Left ventricle myocardium superior (tissue), 1 donor: ENCODE measurements at regions not wholly inside any gene's neighbourhood (a gene's known extent, or its start where the extent isn't known, plus 50 kb on each side); places are given as distances from the start of the nearest gene placed in this dataset.

Experiments
- ATAC-seq: fragments of 200-7000 bp; cut with Tn5 transposase; one replicate; pipeline ENCODE4 v1.9.1; 2020; ENCODE audit warnings: mild to moderate bottlenecking, moderate library complexity
- DNase-seq: peaks from one replicate; pipeline ENCODE4 v3.0.0-alpha.2; 2020
- intact Hi-C: fragments of 100-400 bp; cut with micrococcal nuclease; formaldehyde crosslinking; loops from one replicate; pipeline ENCODE4 v1.11.0; 2022
- donor health status: DM: no; HTN: yes; CAD: no; lungs with severe emphysema.

DNA sequence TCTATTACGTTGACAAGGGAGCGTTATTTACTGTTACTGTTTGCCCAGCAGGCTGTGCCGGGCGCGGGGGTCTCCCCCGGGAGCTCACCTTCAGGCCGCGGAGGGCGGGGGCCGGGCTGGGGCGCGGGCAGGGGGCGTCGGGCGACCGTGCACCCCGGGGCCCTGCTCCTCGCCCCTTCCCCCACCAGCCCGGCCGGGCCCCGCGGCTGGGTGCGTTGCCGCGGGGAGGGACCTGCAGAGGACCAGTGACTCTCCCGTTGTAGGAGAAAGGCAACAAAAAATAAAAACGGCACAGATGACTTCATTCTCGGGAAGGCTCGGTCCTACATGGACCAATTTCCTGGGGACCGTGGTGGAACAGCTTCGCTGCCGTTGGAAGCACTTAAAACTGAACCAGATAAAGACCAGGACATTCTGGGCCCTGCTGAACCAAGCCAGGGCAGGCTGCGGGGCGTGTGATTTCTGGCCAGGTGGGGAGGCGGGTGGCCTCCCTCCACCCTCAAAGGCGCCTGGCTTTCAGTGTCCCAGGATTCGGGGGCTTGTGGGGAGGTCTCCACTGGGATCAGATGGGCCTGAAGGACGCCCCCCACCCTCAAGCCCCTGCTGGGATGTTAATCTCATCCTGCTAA, 57.4 kb downstream of the IGLL1 start:
- intact Hi-C loops: no loop called here
- ATAC-seq: peak; percentile 26
- peak; percentile 46 for DNase-seq

DNA sequence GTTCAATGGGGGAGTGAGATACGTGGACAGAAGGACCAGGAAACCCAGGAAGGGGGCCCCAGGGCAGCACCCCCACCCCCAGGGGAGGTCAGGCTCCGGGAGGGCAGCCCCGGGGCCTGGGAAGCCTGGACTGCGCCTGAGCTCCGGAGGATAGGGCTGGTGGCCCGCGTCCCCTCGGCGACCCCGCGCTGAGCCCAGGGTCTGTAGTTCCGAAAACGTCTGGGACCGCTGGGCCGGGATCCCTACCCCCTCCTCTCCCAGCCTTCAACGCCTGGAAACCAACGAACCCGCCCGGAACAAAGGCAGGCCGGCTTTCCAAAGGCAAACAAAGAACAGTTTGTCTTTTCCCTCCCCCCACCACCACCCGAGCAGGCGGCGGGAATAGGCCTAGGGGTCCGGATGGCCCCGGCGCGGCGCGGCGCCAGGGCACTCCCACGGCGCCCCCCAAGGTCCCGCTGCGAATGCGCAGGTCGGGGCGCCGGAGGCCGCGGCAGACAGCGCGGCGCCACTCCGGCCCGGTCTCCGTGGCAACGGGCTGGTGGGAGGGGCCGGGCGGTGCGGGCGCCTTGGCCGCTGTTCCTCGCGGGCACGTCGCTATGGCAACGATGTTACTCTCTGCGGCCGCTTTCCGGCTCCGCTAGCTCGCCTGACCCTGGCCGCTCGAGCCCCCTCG, 58.5 kb downstream of the IGLL1 start:
- intact Hi-C loops: no loop called here
- DNase-seq: peak; percentile 94
- ATAC-seq: peak; percentile 95

DNA sequence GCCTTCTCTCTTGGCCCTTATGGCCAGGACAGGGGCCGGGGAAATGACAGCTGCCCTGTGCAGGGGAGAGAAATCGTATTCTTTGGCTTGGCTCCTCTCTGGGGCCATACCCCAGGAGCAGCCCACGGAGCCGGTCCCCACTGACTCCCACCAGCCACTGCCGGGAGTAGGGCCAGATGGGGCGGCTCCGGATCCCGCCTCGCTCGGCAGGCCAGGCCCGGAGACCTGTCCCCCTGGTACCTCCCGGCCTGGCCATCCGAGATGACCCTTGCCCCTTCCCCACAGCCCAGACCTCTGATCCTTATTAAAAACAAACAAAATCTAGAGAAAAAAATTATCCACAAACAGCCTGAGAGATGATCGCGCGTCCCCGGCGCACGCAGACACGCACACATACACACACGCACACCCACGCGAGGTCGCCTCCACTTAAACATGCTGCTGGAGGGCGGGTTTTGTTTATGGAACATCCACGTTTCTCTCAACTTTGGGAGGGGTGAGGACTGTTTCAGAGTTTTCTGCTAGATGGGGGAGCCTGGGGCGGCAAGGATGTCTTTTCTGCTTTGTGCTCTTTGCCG, 59.1 kb downstream of the IGLL1 start:
- peak; percentile 25 for ATAC-seq
- intact Hi-C loops: no loop called here

DNA sequence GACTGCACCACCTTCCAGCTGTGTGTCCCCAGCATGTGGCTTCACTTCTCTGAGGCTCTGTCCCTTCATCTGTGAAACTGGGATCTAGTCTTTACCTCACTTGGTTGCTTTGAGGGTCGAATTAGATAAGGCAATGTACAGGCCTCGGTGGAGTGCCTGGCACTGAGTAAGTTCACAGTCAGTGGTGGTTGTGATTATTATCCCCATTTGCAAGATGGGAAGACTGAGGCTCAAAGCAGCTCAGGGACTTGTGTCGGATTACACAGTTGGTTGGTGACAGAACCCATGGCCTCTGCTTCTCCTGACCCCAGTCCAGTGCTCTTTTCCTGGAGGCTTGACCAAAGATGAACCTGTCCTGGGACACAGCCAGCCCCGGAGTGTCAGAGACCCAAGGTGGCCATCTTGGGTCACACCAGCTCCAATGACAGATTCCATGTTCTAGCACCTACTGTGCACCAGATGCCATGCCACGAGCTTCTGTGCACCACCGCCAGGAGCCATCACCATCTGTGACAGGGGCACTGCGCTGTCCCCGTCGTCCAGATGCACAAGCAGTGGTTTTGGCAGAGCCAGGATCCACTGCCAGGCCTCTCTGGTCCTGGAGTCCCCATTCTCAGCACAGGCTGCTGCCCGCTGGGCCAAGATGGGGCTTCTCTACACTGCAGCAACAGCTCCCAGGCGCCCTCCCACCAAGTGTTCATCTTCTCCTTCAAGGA, 60.5 kb downstream of the IGLL1 start:
- DNase-seq (no peak), ATAC-seq (no peak)
- intact Hi-C loops: no loop called here

More for the DNA sequence above, 59.1 kb downstream of the IGLL1 start:
- peak; percentile 67 for DNase-seq

DNA sequence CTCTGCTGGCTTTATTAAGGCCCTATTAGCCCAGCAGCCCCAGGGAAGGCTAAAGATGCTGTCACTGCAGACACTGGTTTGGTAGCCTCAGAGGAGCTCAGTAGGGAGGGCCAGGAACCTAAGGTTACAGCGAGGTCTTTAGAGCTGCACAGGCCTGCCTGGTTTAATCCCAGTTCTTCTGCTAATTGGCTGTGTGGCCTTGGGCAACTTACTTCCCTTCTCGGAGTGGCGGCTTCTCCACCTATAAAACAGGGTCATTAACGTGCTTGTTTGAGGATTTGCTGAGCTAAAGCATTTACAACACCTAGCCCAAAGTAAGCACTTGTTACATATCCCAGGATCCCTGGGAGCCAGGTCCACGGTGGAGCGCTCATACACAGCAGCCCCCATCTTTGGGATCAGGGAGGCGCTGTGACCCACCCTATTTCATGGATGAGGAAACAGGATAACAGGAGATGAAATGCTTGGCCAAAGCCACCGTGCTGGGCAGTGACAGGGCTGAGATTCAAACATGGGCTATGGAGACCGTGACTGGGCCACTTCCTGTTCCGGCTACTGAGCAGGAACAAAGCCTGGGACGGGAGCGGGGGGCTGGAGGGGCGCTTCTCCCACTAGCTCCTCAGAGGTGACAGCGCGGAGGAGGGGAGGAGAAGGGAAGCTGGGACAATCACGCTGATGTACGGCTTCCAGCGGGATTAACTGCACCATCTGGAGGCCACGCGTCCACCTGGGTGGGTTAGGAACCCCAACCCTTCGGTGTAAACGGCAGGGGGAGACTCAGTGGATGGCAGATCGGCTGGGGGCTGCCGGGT, 61.5 kb downstream of the IGLL1 start:
- ATAC-seq: no peak
- DNase-seq: no peak
- intact Hi-C loops: no loop called here

DNA sequence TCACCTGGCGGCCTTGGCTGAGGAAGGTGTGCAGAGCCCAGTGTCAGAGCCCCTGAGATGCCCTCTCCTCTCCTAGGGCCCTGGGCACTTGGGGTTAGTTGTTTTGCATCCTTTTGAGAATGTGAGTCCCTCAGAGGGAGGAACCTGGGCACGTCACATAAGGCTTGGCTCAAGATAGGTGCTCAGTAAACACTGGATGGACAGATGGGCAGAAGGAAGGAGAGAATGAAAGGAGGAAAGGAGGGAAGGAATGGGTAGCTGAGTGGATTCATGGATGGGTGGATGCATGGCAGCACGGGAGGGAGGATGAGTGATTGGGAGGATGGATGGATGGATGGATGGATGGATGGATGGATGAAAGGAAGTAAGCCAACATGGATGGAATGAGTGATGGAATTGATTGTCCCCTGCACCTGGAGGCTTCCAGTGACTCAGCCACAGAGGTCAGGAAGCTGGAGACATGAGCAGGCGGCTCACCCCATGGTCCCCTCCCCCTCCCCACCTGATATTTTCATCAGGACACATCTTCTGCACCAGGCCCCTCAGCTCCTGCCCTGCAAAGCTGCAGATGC, 62.2 kb downstream of the IGLL1 start:
- intact Hi-C loops: no loop called here
- ATAC-seq (no peak), DNase-seq (no peak)

DNA sequence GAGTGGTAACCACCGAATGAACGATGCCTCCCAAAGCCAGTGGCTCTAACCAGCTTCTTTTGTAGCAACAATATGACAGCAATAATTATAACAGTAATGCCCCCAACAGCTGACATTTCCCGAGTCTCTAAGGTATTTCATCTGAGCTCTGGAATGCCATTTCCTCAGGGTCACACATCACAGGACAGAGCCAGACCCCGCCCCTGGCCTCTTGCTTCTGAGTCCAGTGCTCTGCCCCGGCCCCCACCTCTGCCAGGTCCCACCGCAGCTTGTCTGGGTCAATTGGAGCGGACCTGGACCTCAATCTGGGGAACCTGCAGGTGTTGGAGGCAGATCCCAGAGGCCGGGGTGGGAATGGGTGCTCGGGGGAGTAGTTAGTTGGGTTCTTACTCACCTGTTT, 63.8 kb downstream of the IGLL1 start:
- intact Hi-C loops: no loop called here
- no peak for DNase-seq
- no peak for ATAC-seq

DNA sequence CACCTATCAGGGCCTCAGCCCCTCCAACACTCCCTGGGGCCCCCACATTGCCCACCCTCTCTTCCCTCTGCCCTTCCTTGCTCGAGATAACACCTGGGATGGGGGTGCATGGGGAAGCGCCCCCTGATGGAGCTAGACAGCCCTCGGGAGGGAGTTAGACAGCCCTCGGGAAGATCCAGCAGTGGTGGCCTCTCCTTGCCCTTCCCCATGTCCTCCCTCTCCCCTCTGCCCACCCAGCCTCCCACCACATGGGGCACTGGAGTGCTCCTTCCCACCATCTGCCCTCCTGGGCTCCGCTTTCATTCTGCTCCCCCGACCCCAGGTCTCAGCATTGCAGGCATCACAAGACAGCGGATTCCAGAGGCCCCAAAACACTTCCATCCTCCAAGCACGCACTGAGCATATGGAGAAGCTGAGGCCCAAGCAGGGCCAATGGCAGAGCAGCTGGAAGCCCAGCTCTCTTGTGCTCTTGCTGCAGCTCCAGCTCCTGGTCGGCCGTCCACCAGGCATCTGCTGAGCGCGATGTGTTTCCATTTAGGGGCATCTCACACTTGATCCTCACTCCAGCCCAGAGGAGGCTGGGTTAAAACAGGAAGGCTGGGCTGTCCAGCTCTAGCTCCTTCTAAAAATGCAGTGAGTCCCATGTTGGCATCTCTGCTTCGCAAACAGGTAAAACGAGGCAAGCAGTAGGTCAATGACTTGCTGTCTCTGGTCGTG, 65.6 kb downstream of the IGLL1 start:
- no peak for ATAC-seq
- intact Hi-C loops: no loop called here
- no peak for DNase-seq

DNA sequence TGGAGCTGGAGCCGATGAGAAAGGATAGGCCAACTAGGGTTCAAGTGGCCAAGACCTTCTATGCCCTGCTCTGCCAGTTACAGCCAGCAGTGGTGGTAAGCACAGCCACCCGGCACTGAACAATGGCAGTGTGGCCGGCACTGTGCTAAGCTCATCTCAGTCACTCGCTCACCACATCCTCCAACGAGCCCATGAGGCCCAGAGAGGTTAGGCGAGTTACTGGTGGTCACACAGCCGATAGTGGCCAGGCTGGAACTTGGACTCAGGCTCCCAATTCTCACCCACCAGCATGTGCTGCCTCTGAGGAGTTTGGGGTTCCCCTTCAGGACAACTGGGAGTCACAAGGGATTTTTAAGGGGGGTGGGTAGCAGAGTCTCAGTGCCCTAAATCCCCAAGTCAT, 66.4 kb downstream of the IGLL1 start:
- intact Hi-C loops: no loop called here
- DNase-seq (no peak), ATAC-seq (no peak)

DNA sequence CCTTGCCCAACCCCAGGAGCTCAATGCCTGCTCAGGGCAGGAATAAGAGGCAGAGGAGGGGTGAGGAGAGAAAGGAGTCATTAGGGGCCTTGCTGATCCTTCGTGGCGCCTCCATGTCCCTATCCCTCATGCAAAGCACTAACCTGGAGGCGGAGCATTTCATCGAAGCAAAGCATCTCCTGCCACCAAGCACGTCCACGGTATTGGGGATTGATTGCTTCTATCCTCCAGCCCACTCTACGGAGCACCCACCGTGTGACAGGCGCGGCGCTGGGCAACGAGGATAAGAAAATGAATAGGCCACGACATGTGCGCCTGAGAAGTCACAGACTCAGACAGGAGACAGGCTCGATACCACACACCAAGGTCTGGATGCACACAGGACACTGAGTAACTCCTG, 67.0 kb downstream of the IGLL1 start:
- no peak for ATAC-seq
- DNase-seq: no peak
- intact Hi-C loops: no loop called here

DNA sequence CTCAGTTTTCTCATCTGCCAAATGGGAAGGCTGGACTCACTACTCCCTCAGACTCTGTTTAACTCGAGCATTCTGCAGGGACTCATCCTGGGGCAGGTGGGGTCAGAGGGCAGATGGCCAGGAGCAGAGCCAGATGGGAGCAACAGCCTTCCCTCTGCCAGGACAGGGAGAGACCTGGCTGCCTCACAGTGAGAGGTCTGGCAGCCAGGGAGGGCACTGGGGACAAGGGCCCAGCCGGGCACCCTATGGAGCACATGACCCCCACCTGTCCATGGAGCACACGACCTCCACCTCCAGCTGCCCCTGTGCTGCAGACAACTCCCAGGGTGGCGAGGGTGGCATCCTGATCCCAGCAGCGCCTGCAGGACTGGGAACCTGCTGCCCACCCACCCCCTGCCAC, 67.4 kb downstream of the IGLL1 start:
- intact Hi-C loops: no loop called here
- no peak for DNase-seq
- ATAC-seq: peak; percentile 72

DNA sequence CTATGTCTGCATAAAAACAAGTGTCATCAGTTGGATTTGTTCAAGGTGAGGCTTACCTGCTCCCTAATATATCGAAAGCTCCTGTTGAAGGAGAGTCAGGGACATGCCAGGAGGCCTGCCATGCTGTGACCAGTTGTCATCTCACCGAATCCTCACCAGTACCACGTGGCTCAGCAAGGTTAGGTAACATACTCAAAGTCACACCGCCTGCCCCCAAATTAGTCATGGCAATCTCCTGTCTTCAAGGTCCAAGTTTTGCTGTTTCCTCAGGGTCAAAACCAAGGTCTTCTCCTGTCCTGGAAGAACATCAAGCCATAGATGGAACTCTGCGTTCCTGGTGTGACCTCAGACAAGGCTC, 67.8 kb downstream of the IGLL1 start:
- DNase-seq: no peak
- ATAC-seq: no peak
- intact Hi-C loops: no loop called here

DNA sequence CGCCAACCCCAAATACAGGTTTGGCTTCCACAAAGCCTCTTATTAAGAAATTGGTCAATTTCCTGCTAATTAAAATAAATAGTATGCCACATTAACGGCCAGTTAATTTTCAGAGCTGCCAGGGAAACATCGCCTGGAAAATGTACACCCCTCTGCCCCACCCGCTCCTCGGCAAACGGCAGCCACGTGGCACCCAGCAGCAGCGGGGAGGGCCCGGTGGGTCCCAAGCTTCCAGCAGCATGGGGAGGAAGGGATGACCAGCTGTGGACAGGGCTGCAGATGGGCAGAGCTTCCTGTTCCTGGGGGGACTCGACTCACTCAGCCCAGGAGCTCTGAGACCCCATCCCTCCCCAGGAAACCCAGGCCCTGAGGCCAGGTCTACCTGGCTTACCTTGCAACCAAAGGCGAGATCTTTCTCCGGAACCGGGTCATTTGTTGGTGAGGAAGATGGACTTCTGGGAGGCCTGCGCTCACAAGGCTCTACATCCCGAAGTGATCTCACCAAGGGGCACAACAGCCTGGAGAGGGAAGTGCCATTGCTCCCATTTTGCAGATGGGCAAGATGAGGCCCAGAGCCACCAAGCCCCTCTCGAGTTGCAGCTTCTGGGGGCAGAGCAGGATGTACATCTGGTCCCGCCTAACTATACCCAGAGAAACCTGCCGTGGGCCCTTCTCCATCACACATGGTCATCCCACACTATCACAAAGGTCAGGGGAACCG, 68.3 kb downstream of the IGLL1 start:
- no peak for ATAC-seq
- DNase-seq: no peak
- intact Hi-C loops: no loop called here

DNA sequence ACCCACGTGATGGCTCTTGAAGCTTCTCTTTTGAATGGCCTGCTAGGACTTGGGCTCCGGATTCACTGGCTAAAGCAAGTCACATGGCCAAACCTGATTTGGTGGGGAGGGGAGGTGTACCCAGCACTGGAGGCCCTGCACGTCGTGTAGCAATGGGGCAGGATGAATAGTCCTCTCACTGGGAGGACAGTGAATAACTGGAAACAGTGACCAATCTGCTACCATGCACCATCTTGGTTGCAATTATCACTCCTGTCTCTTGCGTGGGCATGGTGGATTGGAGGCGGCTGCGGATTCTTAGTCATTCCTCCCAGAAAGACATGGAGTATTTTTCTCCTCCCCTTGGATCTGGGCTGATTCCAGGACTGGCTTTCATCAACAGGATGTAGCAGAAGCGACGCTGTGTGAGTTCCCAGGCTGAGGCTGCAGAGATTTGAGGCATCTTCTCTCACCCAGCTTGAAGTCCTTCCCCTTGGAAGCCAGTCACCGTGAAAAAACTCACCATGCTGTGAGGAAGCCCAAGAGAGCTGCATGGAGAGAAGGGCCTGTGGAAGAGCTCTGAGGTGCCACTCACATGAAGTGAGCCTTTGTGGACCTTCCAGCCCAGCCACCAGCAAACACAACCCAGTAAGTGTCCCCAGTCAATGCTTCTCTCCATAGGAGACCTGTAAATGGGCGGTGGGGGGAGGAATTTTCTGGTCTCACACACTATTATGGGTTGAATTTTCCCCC, 70.4 kb downstream of the IGLL1 start:
- DNase-seq (peak; percentile 18), ATAC-seq (no peak)
- intact Hi-C loops: no loop called here

DNA sequence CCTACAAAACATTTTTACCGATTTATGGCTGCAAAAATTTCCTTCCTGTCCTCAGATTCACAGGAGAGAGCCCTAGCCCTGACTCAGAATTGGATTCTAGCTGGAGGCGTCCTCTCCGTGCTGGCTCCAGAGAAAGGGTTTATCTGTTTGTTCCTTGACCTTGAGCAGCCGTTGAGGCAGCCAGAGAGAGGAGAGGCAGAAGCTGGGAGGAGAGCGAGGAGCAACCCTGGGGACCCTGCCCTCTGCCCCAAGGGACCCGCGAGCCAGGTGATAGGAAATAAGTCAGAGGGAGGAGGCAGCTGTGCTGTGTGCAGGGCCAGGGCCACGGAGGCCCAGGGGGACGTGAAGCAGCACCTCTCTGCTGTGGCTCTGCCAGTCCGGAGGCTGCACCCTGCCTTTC, 75.6 kb downstream of the IGLL1 start:
- peak; percentile 27 for ATAC-seq
- intact Hi-C loops: no loop called here

DNA sequence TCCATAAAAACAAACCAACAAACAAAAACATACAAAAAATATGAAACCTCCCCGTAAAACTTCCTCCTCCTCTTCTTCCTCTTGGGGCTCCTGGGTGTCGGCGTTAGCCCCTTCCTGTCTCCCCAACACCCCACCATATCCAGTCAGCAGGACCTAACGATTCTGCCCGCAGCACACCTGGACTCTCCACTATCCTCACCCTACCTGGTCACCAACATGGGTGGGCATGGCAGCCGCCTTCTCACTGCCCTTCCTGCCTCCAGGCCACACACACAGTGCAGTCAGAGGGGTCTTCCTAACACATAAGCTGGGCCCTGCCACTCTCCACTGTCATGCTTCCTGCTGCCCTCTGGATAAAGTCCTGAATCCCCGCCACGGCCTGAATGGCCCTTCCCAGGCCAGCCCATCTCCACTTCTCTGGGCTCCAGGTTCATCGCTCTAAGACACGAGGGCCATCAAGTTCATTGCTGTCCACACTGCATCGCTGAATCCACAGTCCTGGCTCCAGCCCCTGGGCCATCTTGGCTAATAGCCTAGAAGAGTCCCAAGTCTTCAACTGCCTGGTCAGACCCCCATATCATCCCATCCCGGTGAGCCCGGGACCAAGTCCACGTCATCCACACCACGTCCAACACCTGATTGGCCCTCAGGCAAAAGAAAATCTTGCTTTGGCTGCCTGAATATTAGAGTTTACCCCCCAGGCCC, 76.2 kb downstream of the IGLL1 start:
- no peak for ATAC-seq
- intact Hi-C loops: no loop called here
- DNase-seq: no peak

More for the DNA sequence above, 75.6 kb downstream of the IGLL1 start:
- DNase-seq: no peak

DNA sequence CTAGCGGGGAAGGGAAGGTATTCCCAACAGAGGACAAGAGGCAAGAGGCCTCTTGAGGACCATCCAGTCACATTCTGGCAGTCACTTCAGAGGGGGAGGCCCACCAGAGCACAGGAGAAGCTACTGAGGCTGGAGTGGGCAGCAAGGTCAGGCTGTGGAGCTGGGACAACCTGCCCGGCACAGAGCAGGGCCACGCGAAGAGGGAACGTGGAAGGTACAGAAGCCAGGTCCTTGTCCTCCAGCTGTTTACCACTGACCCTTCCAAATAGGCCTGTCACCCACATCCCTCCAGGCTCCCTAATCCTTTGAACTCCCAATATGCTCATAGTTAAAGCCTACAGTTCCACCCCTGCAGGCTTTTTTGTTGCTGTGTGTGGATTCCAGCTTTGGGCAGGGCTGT, 76.9 kb downstream of the IGLL1 start:
- ATAC-seq (no peak), DNase-seq (no peak)
- intact Hi-C loops: no loop called here
